H9 (cell line): ENCODE measurements at regions not wholly inside any gene's neighbourhood (a gene's known extent, or its start where the extent isn't known, plus 50 kb on each side); places are given as distances from the start of the nearest gene placed in this dataset.

Experiments used
- DNase-seq: peaks from one replicate; pipeline ENCODE4 v3.0.0-alpha.2; 2017
- H2AFZ ChIP-seq: one replicate; pipeline ENCODE4 v1.6.1; 2013; ENCODE audit warnings: mild to moderate bottlenecking, low read length, control low read depth, moderate library complexity
- H2AK5ac ChIP-seq: 2 replicates; pipeline ENCODE4 v1.6.1; 2013; ENCODE audit warnings: low read length, control low read depth, mixed read lengths; ENCODE audit not compliant: insufficient read length
- H2BK120ac ChIP-seq: one replicate; pipeline ENCODE4 v1.6.1; 2013; ENCODE audit warnings: low read depth, mild to moderate bottlenecking, low read length, control low read depth, inconsistent platforms; ENCODE audit not compliant: poor library complexity, severe bottlenecking
- H2BK12ac ChIP-seq: 2 replicates; pipeline ENCODE4 v1.6.1; 2013; ENCODE audit warnings: low read length, control low read depth, mixed read lengths, low read depth; ENCODE audit not compliant: insufficient read length
- H2BK15ac ChIP-seq: 2 replicates; pipeline ENCODE4 v1.6.1; 2013; ENCODE audit warnings: low read depth, low read length, control low read depth
- H2BK20ac ChIP-seq: one replicate; pipeline ENCODE4 v1.6.1; 2013; ENCODE audit warnings: low read depth, mild to moderate bottlenecking, low read length, control low read depth, inconsistent platforms; ENCODE audit not compliant: poor library complexity, severe bottlenecking
- H2BK5ac ChIP-seq: 2 replicates; pipeline ENCODE4 v1.6.1; 2013; ENCODE audit warnings: low read length, control low read depth, mixed read lengths; ENCODE audit not compliant: insufficient read length
- H3K14ac ChIP-seq: 2 replicates; pipeline ENCODE4 v1.6.1; 2013; ENCODE audit warnings: low read length, control low read depth; ENCODE audit not compliant: insufficient read depth
- H3K18ac ChIP-seq: 2 replicates; pipeline ENCODE4 v1.6.1; 2013; ENCODE audit warnings: low read depth, mild to moderate bottlenecking, mixed read lengths, low read length, control low read depth; ENCODE audit not compliant: insufficient read length
- H3K23ac ChIP-seq: 2 replicates; pipeline ENCODE4 v1.6.1; 2013; ENCODE audit warnings: low read length, control low read depth, mixed read lengths, low read depth; ENCODE audit not compliant: insufficient read length
- H3K23me2 ChIP-seq: 2 replicates; pipeline ENCODE4 v1.6.1; 2013; ENCODE audit warnings: low read depth, mild to moderate bottlenecking, mixed read lengths, low read length, control low read depth; ENCODE audit not compliant: insufficient read length, poor library complexity, severe bottlenecking
- H3K27ac ChIP-seq: 2 replicates; pipeline ENCODE4 v1.5.1; 2013; ENCODE audit warnings: low read length, control low read depth, mixed read lengths, low read depth; ENCODE audit not compliant: insufficient read length
- H3K27me3 ChIP-seq: 2 replicates; pipeline ENCODE4 v1.6.1; 2013; ENCODE audit warnings: low read length, control low read depth, inconsistent platforms; ENCODE audit not compliant: insufficient read depth
- H3K4ac ChIP-seq: 2 replicates; pipeline ENCODE4 v1.6.1; 2013; ENCODE audit warnings: low read depth, mild to moderate bottlenecking, control low read depth, inconsistent platforms, low read length, moderate library complexity
- H3K4me1 ChIP-seq: 2 replicates; pipeline ENCODE4 v1.6.1; 2013; ENCODE audit warnings: low read length, control low read depth, inconsistent platforms; ENCODE audit not compliant: insufficient read depth
- H3K4me2 ChIP-seq: 2 replicates; pipeline ENCODE4 v1.6.1; 2013; ENCODE audit warnings: low read length, control low read depth, mixed read lengths; ENCODE audit not compliant: insufficient read length, insufficient read depth
- H3K56ac ChIP-seq: 2 replicates; pipeline ENCODE4 v1.6.1; 2013; ENCODE audit warnings: low read depth, mild to moderate bottlenecking, mixed read lengths, low read length, control low read depth; ENCODE audit not compliant: insufficient read length
- H3K79me1 ChIP-seq: 2 replicates; pipeline ENCODE4 v1.6.1; 2013; ENCODE audit warnings: low read depth, mild to moderate bottlenecking, moderate library complexity, low read length, control low read depth, inconsistent platforms; ENCODE audit not compliant: insufficient read depth, poor library complexity, severe bottlenecking
- H3K79me2 ChIP-seq: 2 replicates; pipeline ENCODE4 v1.6.1; 2013; ENCODE audit warnings: low read length, control low read depth, inconsistent platforms; ENCODE audit not compliant: insufficient read depth
- H3K9ac ChIP-seq: 2 replicates; pipeline ENCODE4 v1.6.1; 2013; ENCODE audit warnings: low read length, control low read depth, mixed read lengths; ENCODE audit not compliant: insufficient read length; ENCODE audit errors: extremely low read depth
- H3K9me3 ChIP-seq: one replicate; pipeline ENCODE4 v1.6.1; 2013; ENCODE audit warnings: low read depth, low read length, inconsistent platforms; ENCODE audit not compliant: control insufficient read depth
- H3T11ph ChIP-seq: one replicate; pipeline ENCODE4 v1.6.1; 2013; ENCODE audit warnings: mild to moderate bottlenecking, low read length, control low read depth, inconsistent platforms
- H4K20me1 ChIP-seq: one replicate; pipeline ENCODE4 v1.6.1; 2013; ENCODE audit not compliant: control insufficient read depth, insufficient read length, insufficient read depth
- H4K5ac ChIP-seq: 2 replicates; pipeline ENCODE4 v1.6.1; 2013; ENCODE audit warnings: low read depth, mild to moderate bottlenecking, mixed read lengths, low read length, control low read depth; ENCODE audit not compliant: insufficient read length
- H4K8ac ChIP-seq: replicated peaks from 2 replicates; pipeline ENCODE4 v1.6.1; 2013; ENCODE audit warnings: low read length, control low read depth, mixed read lengths, low read depth; ENCODE audit not compliant: insufficient read length
- H4K91ac ChIP-seq: 2 replicates; pipeline ENCODE4 v1.6.1; 2013; ENCODE audit warnings: low read depth, mild to moderate bottlenecking, moderate library complexity, mixed read lengths, low read length, control low read depth; ENCODE audit not compliant: insufficient read length
- H3K27ac Mint-ChIP-seq, 3 experiments: 2 replicates in 2 of 3; 3 replicates in 1 of 3; pipeline ENCODE4 v1.8.0; 2020 to 2021; ENCODE audit warnings: mixed read lengths in 3 of 3, mild to moderate bottlenecking in 1 of 3, moderate library complexity in 1 of 3
- H3K27me3 Mint-ChIP-seq: 2 replicates; pipeline ENCODE4 v1.8.0; 2021; ENCODE audit warnings: low read depth, mild to moderate bottlenecking, moderate library complexity, mixed read lengths
- H3K36me3 Mint-ChIP-seq, 3 experiments: 2 replicates in 2 of 3; 3 replicates in 1 of 3; pipeline ENCODE4 v1.8.0; 2020 to 2021; ENCODE audit warnings: low read depth in 3 of 3, mixed read lengths in 3 of 3; ENCODE audit not compliant: insufficient read depth in 1 of 3
- H3K4me1 Mint-ChIP-seq, 2 experiments: 2 replicates each; pipeline ENCODE4 v1.8.0; 2020; ENCODE audit warnings: mixed read lengths in 2 of 2
- H3K4me3 Mint-ChIP-seq, 2 experiments: 2 replicates in 1 of 2; 3 replicates in 1 of 2; pipeline ENCODE4 v1.8.0; 2020 to 2021; ENCODE audit warnings: mild to moderate bottlenecking in 2 of 2, mixed read lengths in 2 of 2, moderate library complexity in 1 of 2
- H3K9me3 Mint-ChIP-seq, 2 experiments: 2 replicates in 1 of 2; 3 replicates in 1 of 2; pipeline ENCODE4 v1.8.0; 2020; ENCODE audit warnings: mild to moderate bottlenecking in 2 of 2, mixed read lengths in 2 of 2, moderate library complexity in 1 of 2
- WGBS: extraction: QIAGEN DNeasy Blood & Tissue Kit; methylation state at CpG from one replicate; pipeline ENCODE4 v1.1.7; 2013; ENCODE audit warnings: missing lambda C conversion rate, low lambda C conversion rate, mixed read lengths; ENCODE audit not compliant: insufficient read length; ENCODE audit errors: extremely low coverage; 5-methylcytosine and 5-hydroxymethylcytosine counted together
- TF ChIP-seq, protein P1 (sequence below): fragments of 200-600 bp; sonication (generic); conservative IDR thresholded peaks from 3 replicates; pipeline ENCODE4 v1.8.0; 2021; ENCODE audit warnings: antibody characterized with exemption, mild to moderate bottlenecking

DNA sequence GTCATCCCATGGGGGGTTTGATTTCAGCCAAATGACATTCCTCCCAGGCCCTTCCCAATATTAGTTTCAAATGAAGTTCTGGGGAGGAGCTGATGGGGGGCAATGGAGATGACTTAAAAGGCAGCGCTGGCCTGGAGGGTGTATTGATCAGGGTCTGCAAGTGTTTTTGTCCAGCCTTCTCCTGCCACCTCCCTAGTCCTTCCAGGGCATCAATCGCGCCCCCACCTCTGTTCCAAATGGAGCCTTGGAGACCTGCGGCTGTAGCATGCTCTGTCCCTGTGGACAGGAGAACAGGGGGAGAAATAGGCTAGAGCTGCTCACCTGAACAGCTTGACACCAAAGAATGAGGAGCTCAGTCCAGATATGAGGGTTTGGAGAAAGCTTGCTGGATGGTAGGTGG, 386.8 kb upstream of the PODXL start:
- Histone ChIP-seq H3K18ac (no peak overlapping the region), H3K79me2 (no peaks in the 10 kb centered on the region), H3K27me3 (no peaks in the 10 kb centered on the region; the same call in 1 of the 2 replicates), H3K27ac (no peak overlapping the region), H3K23ac (no peak overlapping the region), H2BK12ac (no peak overlapping the region), H2AFZ (no peak overlapping the region), H3K4me2 (no peak overlapping the region), H4K91ac (no peak overlapping the region), H3K4me1 (no peaks in the 10 kb centered on the region), H3T11ph (no peak overlapping the region), H3K23me2 (no peaks in the 10 kb centered on the region), H3K79me1 (no peaks in the 10 kb centered on the region), H4K5ac (no peak overlapping the region), H3K9ac (no peak overlapping the region), H4K8ac (no peak overlapping the region), H2BK120ac (no peak overlapping the region), H3K4ac (no peak overlapping the region), H3K14ac (no peak overlapping the region), H2AK5ac (no peak overlapping the region), H2BK5ac (no peak overlapping the region), H2BK20ac (no peak overlapping the region), H3K9me3 (no peaks in the 10 kb centered on the region), H4K20me1 (no peaks in the 10 kb centered on the region), H2BK15ac (no peak overlapping the region), H3K56ac (no peak overlapping the region)
- no CpG with 5 or more reads among the region's 4 CpGs for WGBS
- no peak for DNase-seq
- peaks cover 7% of the 10 kb centered on the region in 2 experiments; a peak in 3 of 5 replicates for H3K9me3 Mint-ChIP-seq
- TF ChIP-seq, protein P1, sequence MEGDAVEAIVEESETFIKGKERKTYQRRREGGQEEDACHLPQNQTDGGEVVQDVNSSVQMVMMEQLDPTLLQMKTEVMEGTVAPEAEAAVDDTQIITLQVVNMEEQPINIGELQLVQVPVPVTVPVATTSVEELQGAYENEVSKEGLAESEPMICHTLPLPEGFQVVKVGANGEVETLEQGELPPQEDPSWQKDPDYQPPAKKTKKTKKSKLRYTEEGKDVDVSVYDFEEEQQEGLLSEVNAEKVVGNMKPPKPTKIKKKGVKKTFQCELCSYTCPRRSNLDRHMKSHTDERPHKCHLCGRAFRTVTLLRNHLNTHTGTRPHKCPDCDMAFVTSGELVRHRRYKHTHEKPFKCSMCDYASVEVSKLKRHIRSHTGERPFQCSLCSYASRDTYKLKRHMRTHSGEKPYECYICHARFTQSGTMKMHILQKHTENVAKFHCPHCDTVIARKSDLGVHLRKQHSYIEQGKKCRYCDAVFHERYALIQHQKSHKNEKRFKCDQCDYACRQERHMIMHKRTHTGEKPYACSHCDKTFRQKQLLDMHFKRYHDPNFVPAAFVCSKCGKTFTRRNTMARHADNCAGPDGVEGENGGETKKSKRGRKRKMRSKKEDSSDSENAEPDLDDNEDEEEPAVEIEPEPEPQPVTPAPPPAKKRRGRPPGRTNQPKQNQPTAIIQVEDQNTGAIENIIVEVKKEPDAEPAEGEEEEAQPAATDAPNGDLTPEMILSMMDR: no peak
- H3K4me1 Mint-ChIP-seq: peaks cover 6 to 8% of the 10 kb centered on the region in 2 experiments; a peak in 3 of 4 replicates
- H3K4me3 Mint-ChIP-seq: no peak overlapping the region
- H3K27ac Mint-ChIP-seq: no peak overlapping the region; a peak in 1 of 7 replicates
- peaks cover 0 to 5% (median 0%) of the 10 kb centered on the region in 3 experiments; a peak in 1 of 7 replicates for H3K36me3 Mint-ChIP-seq
- H3K27me3 Mint-ChIP-seq: peaks cover 53% of the 10 kb centered on the region
